K562 (cell line): ENCODE measurements at regions not wholly inside any gene's neighbourhood (a gene's known extent, or its start where the extent isn't known, plus 50 kb on each side); places are given as distances from the start of the nearest gene placed in this dataset.

Experiments
- C11orf30 ChIP-seq: fragments of 450-650 bp; IDR thresholded peaks from 2 replicates; pipeline ENCODE4 v1.6.1; 2016; ENCODE audit warnings: low read depth, mild to moderate bottlenecking
- CHD7 ChIP-seq: fragments of 200-600 bp; sonication (generic); IDR thresholded peaks from one replicate; pipeline ENCODE4 v1.6.1; 2012; ENCODE audit warnings: mild to moderate bottlenecking, low read depth, low read length, inconsistent platforms

GRCh38 chr3:64773137-64773536 is 85.3 kb upstream of the ADAMTS9 start (continued):
- TF ChIP-seq CHD7 (no peak), C11orf30 (no peak)
